Kidney (tissue), 13 donors: ENCODE measurements at regions not wholly inside any gene's neighbourhood (a gene's known extent, or its start where the extent isn't known, plus 50 kb on each side); places are given as distances from the start of the nearest gene placed in this dataset.
A peak's percentile ranks its signal among the peaks of the same experiment; 100 is the strongest.

Experiments used
- DNase-seq, 5 donors: peaks; one replicate each; pipeline ENCODE4 v3.0.0-alpha.2; 2013 to 2020
- FAIRE-seq: peaks from 2 replicates; lab custom pipeline; 2012; peaks lifted over from hg19 to GRCh38; lab: Jason Lieb, UNC
- H3K27ac ChIP-seq, 2 donors: one replicate each; pipeline ENCODE4 v1.7.0; 2013; ENCODE audit warnings: low read depth in 2 of 2, low read length in 2 of 2, inconsistent platforms in 1 of 2
- H3K27me3 ChIP-seq: one replicate; pipeline ENCODE4 v1.7.1; 2013; ENCODE audit warnings: low read length, inconsistent platforms; ENCODE audit not compliant: control insufficient read depth, insufficient read depth
- H3K36me3 ChIP-seq, 3 donors: one replicate each; pipeline versions ENCODE4 v1.7.0 to v1.7.1; 2013; ENCODE audit warnings: low read length in 3 of 3, control low read depth in 1 of 3, inconsistent platforms in 1 of 3; ENCODE audit not compliant: insufficient read depth in 3 of 3, control insufficient read depth in 2 of 3
- H3K4me1 ChIP-seq, 3 donors: one replicate each; pipeline versions ENCODE4 v1.7.0 to v1.7.1; 2013; ENCODE audit warnings: low read length in 3 of 3, inconsistent platforms in 1 of 3, low read depth in 1 of 3; ENCODE audit not compliant: control insufficient read depth in 2 of 3, insufficient read depth in 2 of 3
- H3K4me3 ChIP-seq, 3 donors: one replicate each; pipeline versions ENCODE4 v1.7.0 to v1.8.1; 2013; ENCODE audit warnings: low read length in 3 of 3, control low read depth in 1 of 3, inconsistent platforms in 1 of 3
- H3K9ac ChIP-seq, 3 donors: one replicate each; pipeline versions ENCODE4 v1.7.0 to v1.7.1; 2013; ENCODE audit warnings: low read length in 3 of 3, control low read depth in 1 of 3, inconsistent platforms in 1 of 3
- H3K9me3 ChIP-seq, 3 donors: one replicate each; pipeline versions ENCODE4 v1.7.0 to v1.7.1; 2013; ENCODE audit warnings: low read length in 3 of 3, control low read depth in 1 of 3, inconsistent platforms in 1 of 3; ENCODE audit not compliant: control insufficient read depth in 2 of 3, insufficient read depth in 1 of 3
- intact Hi-C: fragments of 100-400 bp; cut with DNase I; formaldehyde crosslinking; loops from one replicate; pipeline ENCODE4 v1.11.1; 2022
- TF ChIP-seq, protein P1 (sequence below): IDR thresholded peaks from 3 replicates; pipeline ENCODE4 v1.5.1; 2012; ENCODE audit warnings: mild to moderate bottlenecking, moderate library complexity, borderline replicate concordance; ENCODE audit not compliant: insufficient read depth; ENCODE audit errors: extremely low read depth
- donor health status: control.
- donor health status: control.
- donor health status: control.
- donor health status: control.
- donor health status: control.
- donor health status: DM: yes; HTN: yes; CAD: no.
- donor health status: Normal renal cell carcinoma (clear cell type).

DNA sequence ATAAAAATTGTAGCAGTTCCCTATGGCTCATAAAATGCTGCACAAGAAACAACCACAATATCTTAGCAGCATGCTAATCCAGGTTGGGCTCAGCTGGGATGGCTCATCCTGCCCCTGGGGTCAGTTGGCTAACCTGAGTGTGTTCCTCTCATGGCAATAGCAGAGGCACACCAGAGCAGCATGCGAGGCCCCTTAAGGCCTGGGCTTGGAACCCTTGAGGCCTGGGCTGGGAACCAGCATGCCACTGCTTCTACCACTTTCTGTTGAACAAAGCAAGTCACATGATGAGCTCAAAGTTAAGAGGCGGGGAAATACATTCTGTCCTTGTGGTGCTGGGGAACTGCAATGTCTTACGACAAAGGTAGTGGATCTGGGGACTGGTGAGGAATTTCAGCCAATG lies 154.4 kb upstream of the FOXF1 start:
- TF ChIP-seq, protein P1, sequence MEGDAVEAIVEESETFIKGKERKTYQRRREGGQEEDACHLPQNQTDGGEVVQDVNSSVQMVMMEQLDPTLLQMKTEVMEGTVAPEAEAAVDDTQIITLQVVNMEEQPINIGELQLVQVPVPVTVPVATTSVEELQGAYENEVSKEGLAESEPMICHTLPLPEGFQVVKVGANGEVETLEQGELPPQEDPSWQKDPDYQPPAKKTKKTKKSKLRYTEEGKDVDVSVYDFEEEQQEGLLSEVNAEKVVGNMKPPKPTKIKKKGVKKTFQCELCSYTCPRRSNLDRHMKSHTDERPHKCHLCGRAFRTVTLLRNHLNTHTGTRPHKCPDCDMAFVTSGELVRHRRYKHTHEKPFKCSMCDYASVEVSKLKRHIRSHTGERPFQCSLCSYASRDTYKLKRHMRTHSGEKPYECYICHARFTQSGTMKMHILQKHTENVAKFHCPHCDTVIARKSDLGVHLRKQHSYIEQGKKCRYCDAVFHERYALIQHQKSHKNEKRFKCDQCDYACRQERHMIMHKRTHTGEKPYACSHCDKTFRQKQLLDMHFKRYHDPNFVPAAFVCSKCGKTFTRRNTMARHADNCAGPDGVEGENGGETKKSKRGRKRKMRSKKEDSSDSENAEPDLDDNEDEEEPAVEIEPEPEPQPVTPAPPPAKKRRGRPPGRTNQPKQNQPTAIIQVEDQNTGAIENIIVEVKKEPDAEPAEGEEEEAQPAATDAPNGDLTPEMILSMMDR, result no peak
- H3K9me3 ChIP-seq, result peaks cover 0 to 10% (median 0%) of the 10 kb centered on the region in 3 donors
- H3K9ac ChIP-seq, result no peak overlapping the region
- DNase-seq (peak in 1 of 5 donors; percentile 37), FAIRE-seq (no peak)
- intact Hi-C loops, result no loop called here
- H3K27me3 ChIP-seq, result no peaks in the 10 kb centered on the region
- H3K36me3 ChIP-seq, result no peaks in the 10 kb centered on the region
- no peak overlapping the region for H3K27ac ChIP-seq
- no peaks in the 10 kb centered on the region for H3K4me1 ChIP-seq
- no peak overlapping the region for H3K4me3 ChIP-seq

DNA sequence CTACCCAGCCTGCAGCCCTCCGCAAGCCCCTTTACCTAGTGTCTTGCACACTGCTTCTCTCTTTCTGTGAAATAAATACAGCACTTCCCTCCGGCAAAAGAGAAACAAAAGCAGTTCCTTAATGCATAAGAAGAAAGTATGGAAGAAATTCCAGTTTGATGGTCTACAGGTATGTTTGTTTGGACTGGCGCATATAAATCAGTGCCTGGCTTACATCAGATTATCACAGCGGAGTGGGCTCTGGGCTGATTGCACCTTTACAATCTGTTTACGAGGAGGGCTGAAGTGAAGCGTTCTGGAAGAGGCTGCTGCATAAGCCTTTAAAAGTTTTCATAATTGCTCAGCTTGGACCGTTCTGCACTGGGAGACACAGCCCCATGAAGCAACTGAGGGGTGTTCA lies 153.5 kb upstream of the FOXF1 start:
- FAIRE-seq (no peak), DNase-seq (peak in 1 of 5 donors; percentile 24)
- TF ChIP-seq, protein P1, result no peak
- H3K27ac ChIP-seq, result no peak overlapping the region
- H3K4me3 ChIP-seq, result no peak overlapping the region
- peaks cover 0 to 10% (median 0%) of the 10 kb centered on the region in 3 donors for H3K9me3 ChIP-seq
- H3K36me3 ChIP-seq, result no peaks in the 10 kb centered on the region
- no peaks in the 10 kb centered on the region for H3K27me3 ChIP-seq
- intact Hi-C loops, result no loop called here
- no peaks in the 10 kb centered on the region for H3K4me1 ChIP-seq
- H3K9ac ChIP-seq, result no peak overlapping the region

DNA sequence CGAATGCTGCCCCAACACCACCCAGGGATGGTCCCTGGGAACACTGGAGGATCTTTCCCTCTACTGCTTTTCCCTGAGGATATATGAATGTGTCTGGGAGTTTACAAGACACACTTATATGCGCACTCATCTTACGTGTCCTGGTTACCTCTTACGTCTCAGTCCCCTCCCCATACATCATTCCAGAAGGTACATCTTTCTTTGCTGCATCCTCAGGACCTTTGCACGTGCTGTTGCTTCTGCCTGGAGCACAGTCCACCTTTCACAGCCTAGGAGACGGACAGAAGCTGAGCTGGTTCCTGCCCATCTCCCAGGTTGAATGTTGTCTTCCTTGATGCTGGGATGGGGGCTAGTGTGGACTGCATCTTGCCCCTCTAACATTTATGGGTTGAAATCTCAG lies 153.0 kb upstream of the FOXF1 start:
- H3K27ac ChIP-seq, result no peak overlapping the region
- no peaks in the 10 kb centered on the region for H3K4me1 ChIP-seq
- no peak for FAIRE-seq
- DNase-seq, result peak in 1 of 5 donors; percentile 4
- H3K27me3 ChIP-seq, result no peaks in the 10 kb centered on the region
- no peak overlapping the region for H3K9ac ChIP-seq
- intact Hi-C loops, result no loop called here
- TF ChIP-seq, protein P1, result no peak
- no peaks in the 10 kb centered on the region for H3K36me3 ChIP-seq
- H3K4me3 ChIP-seq, result no peak overlapping the region
- peaks cover 0 to 10% (median 0%) of the 10 kb centered on the region in 3 donors for H3K9me3 ChIP-seq

DNA sequence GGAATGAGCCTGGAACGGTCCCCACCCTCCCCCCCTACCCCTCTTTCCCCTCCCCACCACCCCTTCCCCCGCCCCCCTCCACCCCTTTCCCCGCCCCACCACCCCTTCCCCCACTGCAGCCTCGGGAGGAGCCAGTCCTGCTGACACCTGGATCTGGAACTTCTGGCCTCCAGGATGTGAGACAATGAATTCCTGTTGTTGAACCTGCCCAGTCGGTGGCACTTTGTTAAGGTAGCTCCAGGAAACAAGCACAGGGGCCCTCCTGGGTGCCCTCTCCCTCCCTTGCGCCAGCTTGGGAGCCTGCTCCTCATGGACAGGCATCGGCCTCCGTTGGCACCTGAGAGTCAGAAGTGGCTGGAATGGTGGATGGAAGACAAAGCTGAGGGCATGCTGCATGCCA lies 152.4 kb upstream of the FOXF1 start:
- Histone ChIP-seq H3K27ac (no peak overlapping the region), H3K9ac (no peak overlapping the region), H3K27me3 (no peaks in the 10 kb centered on the region), H3K9me3 (peaks cover 0 to 10% (median 0%) of the 10 kb centered on the region in 3 donors), H3K4me1 (no peaks in the 10 kb centered on the region), H3K4me3 (no peak overlapping the region), H3K36me3 (no peaks in the 10 kb centered on the region)
- FAIRE-seq (no peak), DNase-seq (peak in 1 of 5 donors; percentile 34)
- intact Hi-C loops, result no loop called here
- TF ChIP-seq, protein P1, result no peak
